ENCODE measurements at regions not wholly inside any gene's neighbourhood (a gene's known extent, or its start where the extent isn't known, plus 50 kb on each side); places are given as distances from the start of the nearest gene placed in this dataset.
"Not testable (repeated sequence)": the region's sequence is repeated elsewhere in the genome, so short reads cannot be mapped to it uniquely, and the experiment has no call there.

DNA sequence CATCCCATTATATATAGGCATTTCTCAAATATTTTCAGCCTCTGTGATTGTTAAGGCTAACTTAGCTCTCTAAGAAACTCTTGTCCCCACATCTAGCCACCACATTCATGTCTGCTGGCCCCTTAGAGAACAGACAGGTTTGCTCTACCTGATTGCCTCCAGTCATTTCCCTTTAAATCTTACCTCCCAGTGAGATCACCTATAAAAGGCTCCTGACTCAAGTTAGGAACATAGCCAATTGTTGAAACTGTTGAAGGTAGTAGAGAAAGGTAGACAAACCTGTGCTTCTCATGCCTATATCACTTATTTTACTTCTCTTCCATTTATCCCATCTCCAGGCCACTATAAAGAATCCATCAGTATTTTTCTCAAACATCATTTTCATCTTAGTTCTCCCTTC lies 771.4 kb downstream of the DIAPH3 start:
- Mint-ChIP-seq H3K27me3 (no peaks in the 10 kb centered on the region), H3K4me1 (no peaks in the 10 kb centered on the region), H3K36me3 (no peaks in the 10 kb centered on the region), H3K27ac (no peak overlapping the region), H3K4me3 (no peak overlapping the region), H3K9me3 (no peaks in the 10 kb centered on the region)
- no peak for DNase-seq

- no peaks in the 10 kb centered on the region for H3K27me3 Mint-ChIP-seq
- no peaks in the 10 kb centered on the region for H3K4me1 Mint-ChIP-seq
- H3K4me3 Mint-ChIP-seq = no peak overlapping the region
- DNase-seq = no peak
- H3K9me3 Mint-ChIP-seq = no peaks in the 10 kb centered on the region
- no peak overlapping the region for H3K27ac Mint-ChIP-seq
- H3K36me3 Mint-ChIP-seq = no peaks in the 10 kb centered on the region
These were observed 769.2 kb downstream of the DIAPH3 start for GRCh38 chr13:59394496-59394895.

DNA sequence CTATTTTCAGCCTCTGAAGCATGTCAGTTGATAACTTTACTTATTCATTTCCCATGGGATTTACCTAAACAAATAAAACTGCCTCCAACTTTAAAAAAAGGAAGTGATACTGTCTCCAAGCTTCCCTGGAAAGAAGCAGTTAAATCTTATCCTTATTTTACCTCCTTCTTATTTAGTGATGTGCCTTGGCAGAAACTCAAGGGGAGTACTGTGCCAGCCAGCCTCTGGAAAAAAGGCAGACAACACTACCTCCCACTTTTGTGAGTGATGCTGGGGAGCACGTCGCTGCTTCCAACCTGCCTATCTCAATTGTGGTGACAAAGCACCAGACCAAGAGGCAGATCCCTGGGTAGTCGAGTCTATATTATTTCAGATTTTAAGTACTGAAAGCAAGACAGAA lies 765.6 kb downstream of the DIAPH3 start:
- H3K4me3 Mint-ChIP-seq = no peak overlapping the region
- H3K27me3 Mint-ChIP-seq = no peaks in the 10 kb centered on the region
- H3K4me1 Mint-ChIP-seq = no peaks in the 10 kb centered on the region
- no peak overlapping the region for H3K27ac Mint-ChIP-seq
- H3K36me3 Mint-ChIP-seq = no peaks in the 10 kb centered on the region
- H3K9me3 Mint-ChIP-seq = peaks cover 6% of the 10 kb centered on the region
- DNase-seq = no peak

GRCh38 chr13:59398661-59399060 lies 765.1 kb downstream of the DIAPH3 start:
- no peaks in the 10 kb centered on the region for H3K27me3 Mint-ChIP-seq
- H3K27ac Mint-ChIP-seq = no peak overlapping the region
- no peaks in the 10 kb centered on the region for H3K4me1 Mint-ChIP-seq
- H3K4me3 Mint-ChIP-seq = no peak overlapping the region
- DNase-seq = no peak
- no peaks in the 10 kb centered on the region for H3K36me3 Mint-ChIP-seq
- peaks cover 9% of the 10 kb centered on the region for H3K9me3 Mint-ChIP-seq

DNA sequence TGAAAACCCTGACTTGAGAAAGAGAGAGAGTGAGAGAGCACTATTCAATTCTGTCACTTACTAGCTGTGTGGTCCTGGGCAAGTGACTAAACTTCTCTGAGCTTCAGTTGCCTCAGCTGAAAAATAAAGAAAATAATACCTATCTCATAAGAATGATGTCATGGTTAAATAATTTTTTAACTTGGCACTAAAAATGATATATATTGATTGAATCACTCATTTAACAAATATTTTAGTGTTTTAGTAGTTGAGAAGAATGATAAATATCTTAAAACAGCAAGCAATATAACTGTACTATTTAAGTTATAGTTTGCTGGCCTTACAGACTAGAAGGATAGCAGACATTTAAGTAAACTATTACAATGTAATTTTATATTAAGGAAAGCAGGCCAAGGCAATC lies 764.2 kb downstream of the DIAPH3 start:
- Mint-ChIP-seq H3K27ac (no peak overlapping the region), H3K4me1 (no peaks in the 10 kb centered on the region), H3K4me3 (no peak overlapping the region), H3K27me3 (no peaks in the 10 kb centered on the region), H3K9me3 (peaks cover 11% of the 10 kb centered on the region), H3K36me3 (no peaks in the 10 kb centered on the region)
- no peak for DNase-seq

- no peaks in the 10 kb centered on the region for H3K27me3 Mint-ChIP-seq
- DNase-seq = no peak
- no peaks in the 10 kb centered on the region for H3K4me1 Mint-ChIP-seq
- H3K27ac Mint-ChIP-seq = no peak overlapping the region
- H3K4me3 Mint-ChIP-seq = no peak overlapping the region
- H3K36me3 Mint-ChIP-seq = no peaks in the 10 kb centered on the region
- peaks cover 32% of the 10 kb centered on the region for H3K9me3 Mint-ChIP-seq
These were observed 759.4 kb downstream of the DIAPH3 start for GRCh38 chr13:59404331-59404730.

GRCh38 chr13:59407251-59407650 lies 756.5 kb downstream of the DIAPH3 start:
- not testable (repeated sequence) for H3K36me3 Mint-ChIP-seq, H3K4me1 Mint-ChIP-seq, H3K4me3 Mint-ChIP-seq, DNase-seq, H3K27me3 Mint-ChIP-seq, H3K27ac Mint-ChIP-seq
- peaks cover 32% of the 10 kb centered on the region for H3K9me3 Mint-ChIP-seq

DNA sequence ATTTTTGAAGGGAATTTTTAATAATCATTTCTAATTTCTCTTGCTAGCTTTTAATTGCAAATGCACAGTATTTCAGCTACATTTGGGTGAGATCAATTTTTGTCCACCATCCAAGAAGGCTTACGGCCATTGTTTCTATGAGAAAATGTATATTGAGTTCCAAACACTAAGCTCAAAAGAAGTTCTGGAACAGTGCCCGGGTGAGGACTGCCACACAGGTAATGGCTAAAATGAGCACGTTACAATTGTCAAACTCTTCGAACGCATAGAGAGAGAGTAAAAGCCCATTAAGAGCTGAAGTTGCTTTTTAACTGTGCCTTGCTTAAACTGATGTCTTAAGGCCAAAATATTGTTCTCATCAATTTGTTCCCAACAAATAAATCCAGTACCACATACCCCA lies 755.0 kb downstream of the DIAPH3 start:
- peaks cover 24% of the 10 kb centered on the region for H3K9me3 Mint-ChIP-seq
- H3K4me1 Mint-ChIP-seq = no peaks in the 10 kb centered on the region
- no peak overlapping the region for H3K27ac Mint-ChIP-seq
- H3K27me3 Mint-ChIP-seq = no peaks in the 10 kb centered on the region
- H3K36me3 Mint-ChIP-seq = no peaks in the 10 kb centered on the region
- no peak overlapping the region for H3K4me3 Mint-ChIP-seq
- no peak for DNase-seq

GRCh38 chr13:59409211-59409610 lies 754.5 kb downstream of the DIAPH3 start:
- no peak for DNase-seq
- Mint-ChIP-seq H3K4me1 (no peaks in the 10 kb centered on the region), H3K27ac (no peak overlapping the region), H3K9me3 (peaks cover 23% of the 10 kb centered on the region), H3K36me3 (no peaks in the 10 kb centered on the region), H3K27me3 (no peaks in the 10 kb centered on the region), H3K4me3 (no peak overlapping the region)

DNA sequence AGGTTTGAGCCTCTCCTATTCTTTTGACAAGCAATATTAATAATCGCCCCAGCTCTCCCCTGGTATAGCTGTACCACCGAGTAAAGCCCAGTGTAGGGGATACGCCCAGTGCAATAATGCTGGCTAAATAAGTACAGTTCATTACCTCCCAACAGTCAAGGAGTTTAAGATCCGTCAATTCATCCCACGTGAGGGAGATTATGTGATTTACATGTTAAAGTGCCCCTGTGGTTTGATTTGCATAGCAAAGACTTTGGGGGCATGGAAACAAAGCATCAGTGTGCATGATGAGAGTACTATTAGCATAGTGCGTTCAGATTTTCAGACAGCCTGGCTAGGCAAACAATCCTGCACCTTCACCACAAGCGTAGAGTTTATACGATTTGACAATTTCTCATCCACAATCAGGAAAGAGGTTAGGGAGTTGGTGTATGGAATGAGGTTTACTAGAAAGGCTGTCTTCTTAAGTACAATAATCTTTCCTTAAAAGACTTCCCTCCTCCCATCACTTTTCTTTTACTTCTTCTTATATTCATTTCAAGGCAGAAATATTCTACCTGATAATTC lies 754.0 kb downstream of the DIAPH3 start:
- H3K27me3 Mint-ChIP-seq = no peaks in the 10 kb centered on the region
- H3K9me3 Mint-ChIP-seq = peaks cover 21% of the 10 kb centered on the region
- no peaks in the 10 kb centered on the region for H3K4me1 Mint-ChIP-seq
- H3K4me3 Mint-ChIP-seq = no peak overlapping the region
- no peak overlapping the region for H3K27ac Mint-ChIP-seq
- H3K36me3 Mint-ChIP-seq = no peaks in the 10 kb centered on the region
- DNase-seq = no peak

DNA sequence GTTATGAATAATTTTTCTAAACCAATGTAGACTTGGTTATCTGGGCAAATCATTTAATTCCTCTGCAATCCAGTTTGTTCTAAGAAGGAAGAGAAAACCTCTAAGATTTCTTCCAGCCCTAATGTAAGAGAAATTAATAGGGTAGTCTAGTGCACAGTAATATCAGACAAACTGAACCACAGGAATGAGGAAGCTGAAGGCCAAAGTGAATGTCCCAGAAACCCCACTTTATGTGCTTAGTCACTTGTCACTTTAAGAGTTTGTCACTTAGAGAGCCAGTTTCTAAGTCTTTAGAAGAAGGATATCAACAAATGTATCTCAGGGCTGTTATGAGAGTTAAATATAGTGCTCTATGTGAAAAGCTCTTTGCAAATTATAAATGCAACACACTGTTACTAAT lies 750.6 kb downstream of the DIAPH3 start:
- H3K9me3 Mint-ChIP-seq = no peaks in the 10 kb centered on the region
- peaks cover 4% of the 10 kb centered on the region for H3K27me3 Mint-ChIP-seq
- H3K27ac Mint-ChIP-seq = no peak overlapping the region
- H3K36me3 Mint-ChIP-seq = no peaks in the 10 kb centered on the region
- no peaks in the 10 kb centered on the region for H3K4me1 Mint-ChIP-seq
- no peak overlapping the region for H3K4me3 Mint-ChIP-seq
- DNase-seq = no peak

GRCh38 chr13:59414006-59414405 lies 749.7 kb downstream of the DIAPH3 start:
- Mint-ChIP-seq H3K4me3 (no peak overlapping the region), H3K27me3 (peaks cover 4% of the 10 kb centered on the region), H3K4me1 (no peaks in the 10 kb centered on the region), H3K27ac (no peak overlapping the region), H3K36me3 (no peaks in the 10 kb centered on the region), H3K9me3 (no peaks in the 10 kb centered on the region)
- no peak for DNase-seq

DNA sequence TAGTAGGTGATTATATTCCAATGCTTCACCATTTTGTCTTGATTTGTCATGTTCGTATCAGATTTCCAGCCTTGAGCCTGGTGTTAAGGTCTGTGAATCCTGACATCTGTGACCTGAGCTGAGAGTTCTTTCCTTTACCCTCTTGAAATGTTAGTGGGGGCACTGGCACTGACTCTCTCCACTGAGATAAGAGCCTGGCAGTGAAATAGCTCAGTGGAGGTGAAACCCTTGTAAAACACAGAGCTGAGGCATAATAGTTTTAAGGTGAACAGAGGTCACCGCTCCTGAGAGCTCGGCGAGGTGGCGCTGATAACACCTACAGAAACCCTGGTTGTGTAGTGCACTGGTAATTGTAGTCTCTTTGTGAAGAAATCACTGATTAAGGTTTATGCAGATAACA lies 748.2 kb downstream of the DIAPH3 start:
- peaks cover 4% of the 10 kb centered on the region for H3K27me3 Mint-ChIP-seq
- H3K4me3 Mint-ChIP-seq = no peak overlapping the region
- H3K4me1 Mint-ChIP-seq = no peaks in the 10 kb centered on the region
- H3K27ac Mint-ChIP-seq = no peak overlapping the region
- H3K9me3 Mint-ChIP-seq = no peaks in the 10 kb centered on the region
- no peak for DNase-seq
- no peaks in the 10 kb centered on the region for H3K36me3 Mint-ChIP-seq

GRCh38 chr13:59416561-59416960 lies 747.2 kb downstream of the DIAPH3 start:
- Mint-ChIP-seq H3K4me3 (no peak overlapping the region), H3K4me1 (no peaks in the 10 kb centered on the region), H3K27me3 (peaks cover 4% of the 10 kb centered on the region)

DNA sequence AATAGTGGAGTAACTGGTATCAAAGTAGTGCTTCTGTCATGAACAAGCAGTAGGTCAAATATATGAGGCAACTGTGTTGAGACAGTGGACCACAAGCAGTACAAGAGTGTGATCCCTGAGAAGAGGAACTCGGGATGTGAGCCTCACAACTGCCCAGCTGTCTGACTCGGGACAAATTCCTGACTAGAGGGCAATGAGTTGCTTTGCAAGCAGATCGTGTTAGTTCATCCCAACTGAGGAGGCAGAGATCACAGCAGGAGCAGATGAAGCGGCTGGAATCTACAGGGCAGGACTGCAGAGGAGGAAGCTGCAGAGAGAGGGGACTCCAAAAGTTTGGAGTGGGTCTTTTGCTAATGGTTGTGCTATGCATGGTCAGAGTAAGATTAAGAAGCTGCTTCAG lies 741.1 kb downstream of the DIAPH3 start:
- Mint-ChIP-seq H3K4me3 (no peak overlapping the region), H3K36me3 (no peaks in the 10 kb centered on the region), H3K4me1 (no peaks in the 10 kb centered on the region), H3K27ac (no peak overlapping the region), H3K9me3 (peaks cover 2% of the 10 kb centered on the region), H3K27me3 (peaks cover 1% of the 10 kb centered on the region)
- DNase-seq = no peak

More at GRCh38 chr13:59416561-59416960, 747.2 kb downstream of the DIAPH3 start:
- no peak for DNase-seq
- Mint-ChIP-seq H3K9me3 (no peaks in the 10 kb centered on the region), H3K27ac (no peak overlapping the region), H3K36me3 (no peaks in the 10 kb centered on the region)

DNA sequence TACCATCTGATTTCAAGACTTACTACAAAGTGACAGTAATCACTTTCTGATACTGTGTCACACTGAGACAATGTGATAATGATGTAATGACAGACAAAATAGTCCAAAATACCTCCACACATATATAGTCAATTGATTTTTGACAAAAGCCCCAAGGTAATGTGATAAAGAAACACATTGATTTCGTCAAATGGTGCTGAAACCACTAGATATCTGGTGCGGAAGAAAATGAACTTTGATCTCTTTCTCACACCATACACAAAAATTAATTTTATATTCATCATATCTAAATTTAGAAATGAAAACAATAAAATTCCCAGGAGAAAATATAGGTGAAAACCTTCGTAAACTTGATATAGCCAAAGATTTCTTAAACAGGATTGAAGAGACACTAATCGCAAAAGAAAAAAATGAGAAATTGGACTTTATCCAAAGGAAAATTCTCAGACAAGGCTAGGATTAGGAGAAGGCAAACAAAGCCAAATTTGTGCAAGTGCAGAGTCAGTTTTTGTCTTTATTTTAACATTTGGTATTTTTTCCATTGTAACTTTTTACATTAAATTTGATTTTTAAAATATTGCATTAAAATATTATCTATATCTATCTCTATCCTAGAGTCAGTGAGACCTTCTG lies 739.9 kb downstream of the DIAPH3 start:
- Mint-ChIP-seq H3K4me1 (no peaks in the 10 kb centered on the region), H3K9me3 (peaks cover 8% of the 10 kb centered on the region), H3K4me3 (no peak overlapping the region), H3K36me3 (no peaks in the 10 kb centered on the region), H3K27ac (no peak overlapping the region), H3K27me3 (no peaks in the 10 kb centered on the region)
- no peak for DNase-seq
